Thyroid gland (tissue), 4 donors: ENCODE measurements at regions not wholly inside any gene's neighbourhood (a gene's known extent, or its start where the extent isn't known, plus 50 kb on each side); places are given as distances from the start of the nearest gene placed in this dataset.
A peak's percentile ranks its signal among the peaks of the same experiment; 100 is the strongest.

Source experiments
- DNase-seq, 2 donors: peaks; one replicate each; pipeline ENCODE4 v3.0.0-alpha.2; 2019
- H3K27ac ChIP-seq, 3 donors: fragments of 200-600 bp; sonication (generic); 1 replicate in 2 of 3; 2 replicates in 1 of 3; pipeline ENCODE4 v1.5.1; 2016 to 2019; ENCODE audit warnings: mild to moderate bottlenecking in 1 of 3, moderate library complexity in 1 of 3
- H3K27me3 ChIP-seq: fragments of 200-600 bp; sonication (generic); one replicate; pipeline ENCODE4 v1.5.1; 2019
- H3K36me3 ChIP-seq, 2 donors: fragments of 200-600 bp; sonication (generic); one replicate each; pipeline ENCODE4 v1.5.1; 2016 to 2019
- H3K4me1 ChIP-seq, 2 donors: fragments of 200-600 bp; sonication (generic); one replicate each; pipeline ENCODE4 v1.5.1; 2017 to 2019
- H3K4me3 ChIP-seq, 3 donors: fragments of 200-600 bp; sonication (generic); replicated peaks in 1 of 3; 1 replicate in 2 of 3; 2 replicates in 1 of 3; pipeline ENCODE4 v1.5.1; 2016; ENCODE audit warnings: mild to moderate bottlenecking in 1 of 3
- H3K9me3 ChIP-seq: fragments of 200-600 bp; sonication (generic); one replicate; pipeline ENCODE4 v1.5.1; 2017
- CTCF ChIP-seq, 6 experiments: fragments of 200-600 bp in 3 of 6; fragments of 450-650 bp in 3 of 6; sonication (generic) in 3 of 6; IDR thresholded peaks; one replicate each; pipeline ENCODE4 v1.5.1; 2016 to 2019; ENCODE audit warnings: antibody characterized with exemption in 6 of 6, mild to moderate bottlenecking in 2 of 6, inconsistent platforms in 1 of 6, moderate library complexity in 1 of 6
- POLR2A ChIP-seq, 2 donors: fragments of 450-650 bp; IDR thresholded peaks; one replicate each; pipeline ENCODE4 v1.6.1; 2017; ENCODE audit warnings: antibody characterized with exemption in 2 of 2, mild to moderate bottlenecking in 2 of 2, moderate library complexity in 1 of 2
- WGBS, 2 donors: methylation state at CpG; one replicate each; pipeline ENCODE4 v1.1.5; 2017; 5-methylcytosine and 5-hydroxymethylcytosine counted together
- intact Hi-C: fragments of 100-400 bp; cut with DNase I; formaldehyde crosslinking; loops from one replicate; pipeline ENCODE4 v1.15.1; 2023

DNA sequence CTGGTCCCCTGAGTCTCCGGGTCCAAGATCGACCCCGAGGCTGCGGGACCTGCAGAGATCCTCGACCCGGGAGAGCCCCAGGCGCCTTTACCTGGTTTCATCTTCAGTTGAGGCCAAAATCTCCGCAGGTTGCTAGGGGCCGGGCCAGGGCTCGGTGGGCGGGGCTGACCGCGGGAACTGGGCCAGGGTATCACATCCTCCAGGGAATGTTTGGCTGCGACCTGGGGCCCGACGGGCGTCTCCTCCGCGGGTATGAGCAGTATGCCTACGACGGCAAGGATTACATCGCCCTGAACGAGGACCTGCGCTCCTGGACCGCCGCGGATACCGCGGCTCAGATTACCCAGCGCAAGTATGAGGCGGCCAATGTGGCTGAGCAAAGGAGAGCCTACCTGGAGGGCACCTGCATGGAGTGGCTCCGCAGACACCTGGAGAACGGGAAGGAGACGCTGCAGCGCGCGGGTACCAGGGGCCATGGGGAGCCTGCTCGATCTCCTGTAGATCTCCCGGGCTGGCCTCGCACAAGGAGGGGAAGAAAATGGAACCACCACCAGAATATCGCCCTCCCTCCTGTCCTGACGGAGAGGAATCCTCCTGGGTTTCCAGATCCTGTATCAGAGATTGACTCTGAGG lies 53.8 kb upstream of the POLR1H start:
- WGBS, 2 donors, result 9% methylated on average over 18 to 40 of the region's 42 CpGs
- intact Hi-C loops, result no loop called here
- no peaks in the 10 kb centered on the region for H3K9me3 ChIP-seq
- H3K4me3 ChIP-seq, result peak overlapping the region; percentile 37 to 64 (median 41)
- H3K27ac ChIP-seq, result peak overlapping the region in 1 of 3 donors; percentile 10
- no peak for TF ChIP-seq CTCF (IDR thresholded peaks at IDR 0.05)
- TF ChIP-seq POLR2A (IDR thresholded peaks at IDR 0.05), result no peak
- DNase-seq, result peak; percentile 44 to 58
- peaks cover 13 to 14% of the 10 kb centered on the region in 2 donors for H3K4me1 ChIP-seq
- H3K27me3 ChIP-seq, result no peaks in the 10 kb centered on the region
- no peaks in the 10 kb centered on the region for H3K36me3 ChIP-seq

DNA sequence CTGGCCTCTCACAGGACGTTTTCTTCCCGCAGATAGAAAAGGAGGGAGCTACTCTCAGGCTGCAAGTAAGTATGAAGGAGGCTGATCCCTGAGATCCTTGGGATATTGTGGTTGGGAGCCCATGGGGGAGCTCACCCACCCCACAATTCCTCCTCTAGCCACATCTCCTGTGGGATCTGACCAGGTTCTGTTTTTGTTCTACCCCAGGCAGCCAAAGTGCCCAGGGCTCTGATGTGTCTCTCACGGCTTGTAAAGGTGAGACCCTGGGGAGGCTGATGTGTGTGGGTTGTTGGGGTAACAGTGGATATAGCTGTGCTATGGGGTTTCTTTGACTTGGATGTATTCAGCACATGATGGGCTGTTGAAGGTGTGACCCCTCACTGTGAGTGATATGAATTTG lies 52.0 kb upstream of the POLR1H start:
- H3K27me3 ChIP-seq, result no peaks in the 10 kb centered on the region
- H3K36me3 ChIP-seq, result no peaks in the 10 kb centered on the region
- H3K4me1 ChIP-seq, result peaks cover 13 to 14% of the 10 kb centered on the region in 2 donors
- H3K9me3 ChIP-seq, result no peaks in the 10 kb centered on the region
- WGBS, 2 donors, result 84 to 96% methylated on average over 3 of the region's 3 CpGs
- no peak overlapping the region for H3K27ac ChIP-seq
- H3K4me3 ChIP-seq, result no peak overlapping the region
- intact Hi-C loops, result no loop called here
- DNase-seq, result no peak
- TF ChIP-seq POLR2A (IDR thresholded peaks at IDR 0.05), result no peak
- TF ChIP-seq CTCF (IDR thresholded peaks at IDR 0.05), result no peak
